SH-SY5Y (cell line): ENCODE measurements at regions not wholly inside any gene's neighbourhood (a gene's known extent, or its start where the extent isn't known, plus 50 kb on each side); places are given as distances from the start of the nearest gene placed in this dataset.

ENCODE experiments used
- GATA2 ChIP-seq: IDR thresholded peaks from 2 replicates; pipeline ENCODE4 v1.6.1; 2011; ENCODE audit warnings: mild to moderate bottlenecking, low read depth, low read length
- GATA3 ChIP-seq: IDR thresholded peaks from 2 replicates; pipeline ENCODE4 v1.6.1; 2011; ENCODE audit warnings: low read depth, mild to moderate bottlenecking, low read length, moderate library complexity

DNA sequence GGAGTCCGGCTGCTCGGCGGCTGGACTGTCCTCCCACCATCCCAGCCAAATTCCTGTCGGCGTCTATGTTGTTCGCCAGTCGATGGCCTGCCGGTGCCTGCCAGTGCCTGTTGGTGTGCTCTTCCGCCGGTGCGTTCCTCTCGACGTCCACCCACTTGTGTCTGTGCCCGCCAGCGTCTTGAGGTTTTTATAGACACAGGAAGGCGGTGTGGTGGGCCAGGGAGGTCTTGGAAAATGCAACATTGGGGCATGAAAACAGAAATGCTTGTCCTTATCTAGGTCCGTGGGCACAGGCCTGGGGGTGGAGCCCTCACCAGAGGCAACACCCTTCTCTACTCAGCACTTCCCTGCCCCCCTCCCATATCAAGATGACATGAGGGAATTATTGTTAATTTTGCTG is 167.8 kb downstream of the IRF8 start:
- TF ChIP-seq GATA3 (no peak), GATA2 (no peak)
